ENCODE measurements at regions not wholly inside any gene's neighbourhood (a gene's known extent, or its start where the extent isn't known, plus 50 kb on each side); places are given as distances from the start of the nearest gene placed in this dataset.
A peak's percentile ranks its signal among the peaks of the same experiment; 100 is the strongest.

DNA sequence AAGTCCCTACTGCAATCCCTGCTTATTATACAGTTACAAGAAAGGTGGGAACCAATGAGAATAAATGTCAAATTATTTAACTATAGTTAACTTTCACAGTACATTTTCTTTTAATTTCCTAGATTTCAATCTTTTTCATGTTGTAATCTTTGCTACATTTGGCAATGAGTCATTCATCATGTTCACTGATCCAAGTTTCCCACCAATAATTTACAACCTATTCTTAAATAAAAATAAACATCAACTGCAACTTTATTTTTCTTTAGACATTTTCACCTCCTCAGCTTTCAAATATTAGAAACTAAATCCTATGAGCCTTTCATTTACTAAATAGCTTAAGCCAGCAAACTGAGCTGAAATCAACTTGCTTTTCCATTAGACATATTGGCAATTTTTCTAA lies 541.3 kb upstream of the BTBD3 start:
- no peaks in the 10 kb centered on the region for H3K9me3 ChIP-seq (ENCODE audit: low read depth)
- H3K4me1 ChIP-seq (ENCODE audit: low read depth): peaks cover 8% of the 10 kb centered on the region
- no peak overlapping the region for H3K27ac ChIP-seq
- no peaks in the 10 kb centered on the region for H3K36me3 ChIP-seq
- H3K27me3 ChIP-seq: no peaks in the 10 kb centered on the region
- TF ChIP-seq, protein P1, sequence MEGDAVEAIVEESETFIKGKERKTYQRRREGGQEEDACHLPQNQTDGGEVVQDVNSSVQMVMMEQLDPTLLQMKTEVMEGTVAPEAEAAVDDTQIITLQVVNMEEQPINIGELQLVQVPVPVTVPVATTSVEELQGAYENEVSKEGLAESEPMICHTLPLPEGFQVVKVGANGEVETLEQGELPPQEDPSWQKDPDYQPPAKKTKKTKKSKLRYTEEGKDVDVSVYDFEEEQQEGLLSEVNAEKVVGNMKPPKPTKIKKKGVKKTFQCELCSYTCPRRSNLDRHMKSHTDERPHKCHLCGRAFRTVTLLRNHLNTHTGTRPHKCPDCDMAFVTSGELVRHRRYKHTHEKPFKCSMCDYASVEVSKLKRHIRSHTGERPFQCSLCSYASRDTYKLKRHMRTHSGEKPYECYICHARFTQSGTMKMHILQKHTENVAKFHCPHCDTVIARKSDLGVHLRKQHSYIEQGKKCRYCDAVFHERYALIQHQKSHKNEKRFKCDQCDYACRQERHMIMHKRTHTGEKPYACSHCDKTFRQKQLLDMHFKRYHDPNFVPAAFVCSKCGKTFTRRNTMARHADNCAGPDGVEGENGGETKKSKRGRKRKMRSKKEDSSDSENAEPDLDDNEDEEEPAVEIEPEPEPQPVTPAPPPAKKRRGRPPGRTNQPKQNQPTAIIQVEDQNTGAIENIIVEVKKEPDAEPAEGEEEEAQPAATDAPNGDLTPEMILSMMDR (IDR thresholded peaks at IDR 0.05; ENCODE audit: low read depth, low read length): no peak
- DNase-seq (ENCODE audit: low read depth in 1 of 2, low spot score in 1 of 2): no peak
- no peak overlapping the region for H3K4me3 ChIP-seq

DNA sequence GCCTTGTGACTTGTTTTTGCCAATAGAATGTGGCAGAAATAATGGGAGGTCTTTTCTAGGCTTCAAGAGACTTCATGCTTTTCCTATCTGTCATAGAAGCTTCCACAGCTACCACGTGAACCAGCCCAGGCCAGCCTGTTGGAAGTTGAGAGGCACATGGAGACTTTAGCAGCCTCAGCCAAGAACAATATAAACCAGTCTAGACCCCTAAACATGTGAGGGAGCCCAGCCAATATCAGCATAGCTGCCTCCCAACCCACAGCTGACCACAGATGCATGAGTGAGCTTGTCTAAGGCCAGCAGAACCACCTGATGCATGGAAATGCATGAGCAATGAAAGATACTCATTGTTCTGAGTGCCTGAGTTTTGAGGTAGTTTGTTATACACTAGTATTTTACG lies 540.7 kb upstream of the BTBD3 start:
- TF ChIP-seq, protein P1 (IDR thresholded peaks at IDR 0.05; ENCODE audit: low read depth, low read length): no peak
- peaks cover 8% of the 10 kb centered on the region for H3K4me1 ChIP-seq (ENCODE audit: low read depth)
- H3K27me3 ChIP-seq: no peaks in the 10 kb centered on the region
- no peak for DNase-seq (ENCODE audit: low read depth in 1 of 2, low spot score in 1 of 2)
- H3K9me3 ChIP-seq (ENCODE audit: low read depth): no peaks in the 10 kb centered on the region
- H3K27ac ChIP-seq: no peak overlapping the region
- H3K36me3 ChIP-seq: no peaks in the 10 kb centered on the region
- no peak overlapping the region for H3K4me3 ChIP-seq

DNA sequence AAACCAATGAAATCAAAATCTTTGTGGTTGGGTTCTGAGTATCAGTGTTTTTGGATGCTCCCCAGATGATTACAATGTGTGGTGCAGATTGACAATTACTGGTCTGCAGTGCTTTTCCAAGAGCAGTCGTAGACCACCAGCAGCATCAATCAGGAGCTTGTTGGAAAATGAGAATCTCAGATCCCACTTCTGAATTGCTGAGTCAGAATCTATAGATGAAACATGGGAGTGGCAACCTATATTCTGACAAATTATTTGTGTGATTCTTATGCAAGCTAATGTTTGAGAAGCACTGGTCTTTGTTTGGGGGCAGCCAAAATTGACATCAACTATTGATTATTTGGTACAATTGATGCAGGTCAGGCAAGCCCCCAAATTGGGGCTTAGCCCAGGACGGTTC lies 539.9 kb upstream of the BTBD3 start:
- H3K4me3 ChIP-seq: no peak overlapping the region
- no peaks in the 10 kb centered on the region for H3K27me3 ChIP-seq
- no peak for DNase-seq (ENCODE audit: low read depth in 1 of 2, low spot score in 1 of 2)
- peaks cover 8% of the 10 kb centered on the region for H3K4me1 ChIP-seq (ENCODE audit: low read depth)
- no peak overlapping the region for H3K27ac ChIP-seq
- no peaks in the 10 kb centered on the region for H3K9me3 ChIP-seq (ENCODE audit: low read depth)
- TF ChIP-seq, protein P1 (IDR thresholded peaks at IDR 0.05; ENCODE audit: low read depth, low read length): no peak
- H3K36me3 ChIP-seq: no peaks in the 10 kb centered on the region

DNA sequence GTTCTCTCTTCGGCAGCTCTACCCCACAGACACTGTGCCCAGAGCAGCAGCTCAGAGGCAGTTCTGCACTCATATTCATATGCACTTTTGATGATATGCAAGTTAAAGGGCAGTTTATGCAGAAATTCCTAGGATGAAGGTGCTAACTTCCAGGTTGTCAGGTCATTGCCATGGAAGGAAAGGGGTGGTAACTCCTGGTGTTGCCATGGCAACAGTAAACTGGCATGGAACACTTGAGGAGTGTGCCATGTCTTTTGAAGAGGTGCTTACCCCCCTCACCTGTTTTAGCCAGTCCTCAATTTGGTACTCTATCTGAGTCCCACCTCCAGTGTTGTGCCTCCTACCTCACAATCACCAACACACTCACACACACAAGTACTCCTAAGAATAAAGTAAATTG lies 539.4 kb upstream of the BTBD3 start:
- Histone ChIP-seq H3K36me3 (no peaks in the 10 kb centered on the region), H3K9me3 (ENCODE audit: low read depth) (no peaks in the 10 kb centered on the region), H3K27ac (no peak overlapping the region), H3K27me3 (no peaks in the 10 kb centered on the region), H3K4me1 (ENCODE audit: low read depth) (peaks cover 8% of the 10 kb centered on the region), H3K4me3 (no peak overlapping the region)
- TF ChIP-seq, protein P1 (IDR thresholded peaks at IDR 0.05; ENCODE audit: low read depth, low read length): no peak
- no peak for DNase-seq (ENCODE audit: low read depth in 1 of 2, low spot score in 1 of 2)

- no peaks in the 10 kb centered on the region for H3K36me3 ChIP-seq
- DNase-seq (ENCODE audit: low read depth in 1 of 2, low spot score in 1 of 2): peak; percentile 65 to 78
- H3K27me3 ChIP-seq: no peaks in the 10 kb centered on the region
- TF ChIP-seq, protein P1 (IDR thresholded peaks at IDR 0.05; ENCODE audit: low read depth, low read length): no peak
- no peak overlapping the region for H3K27ac ChIP-seq
- no peak overlapping the region for H3K4me3 ChIP-seq
- H3K4me1 ChIP-seq (ENCODE audit: low read depth): peaks cover 8% of the 10 kb centered on the region
- H3K9me3 ChIP-seq (ENCODE audit: low read depth): no peaks in the 10 kb centered on the region
Measured at GRCh38 chr20:11379257-11380011, 538.3 kb upstream of the BTBD3 start.
